CD14-positive monocyte (primary cell): ENCODE measurements at regions not wholly inside any gene's neighbourhood (a gene's known extent, or its start where the extent isn't known, plus 50 kb on each side); places are given as distances from the start of the nearest gene placed in this dataset.

Experiments
- DNase-seq, 3 donors: peaks; one replicate each; pipeline ENCODE4 v3.0.0-alpha.2; 2011 to 2022
- H2AFZ ChIP-seq: 2 replicates; pipeline ENCODE4 v1.6.0; 2012; ENCODE audit warnings: mild to moderate bottlenecking, low read depth, low read length, inconsistent platforms; ENCODE audit not compliant: insufficient read depth, poor library complexity, severe bottlenecking
- H3K27ac ChIP-seq, 2 donors: 1 replicate in 1 of 2; 2 replicates in 1 of 2; pipeline ENCODE4 v1.5.1; 2012 to 2013; ENCODE audit warnings: low read length in 2 of 2, control low read depth in 1 of 2, inconsistent platforms in 1 of 2, low read depth in 1 of 2, mild to moderate bottlenecking in 1 of 2
- H3K27me3 ChIP-seq, 2 donors: one replicate each; pipeline versions ENCODE4 v1.6.0 to v1.6.1; 2011 to 2013; ENCODE audit warnings: low read length in 2 of 2; ENCODE audit not compliant: control insufficient read depth in 2 of 2, insufficient read depth in 2 of 2
- H3K36me3 ChIP-seq, 2 donors: replicated peaks in 1 of 2; 1 replicate in 1 of 2; 2 replicates in 1 of 2; pipeline versions ENCODE4 v1.5.1 to v1.6.1; 2012 to 2013; ENCODE audit warnings: low read length in 2 of 2, control low read depth in 1 of 2, inconsistent platforms in 1 of 2, mild to moderate bottlenecking in 1 of 2; ENCODE audit not compliant: insufficient read depth in 2 of 2, control insufficient read depth in 1 of 2
- H3K4me1 ChIP-seq, 2 donors: 1 replicate in 1 of 2; 2 replicates in 1 of 2; pipeline versions ENCODE4 v1.5.1 to v1.6.1; 2012 to 2013; ENCODE audit warnings: low read length in 2 of 2, control low read depth in 1 of 2, inconsistent platforms in 1 of 2, mild to moderate bottlenecking in 1 of 2, moderate library complexity in 1 of 2; ENCODE audit not compliant: insufficient read depth in 2 of 2, control insufficient read depth in 1 of 2
- H3K4me2 ChIP-seq: replicated peaks from 2 replicates; pipeline ENCODE3; 2012; ENCODE audit warnings: low read length, moderate library complexity, mild to moderate bottlenecking; ENCODE audit not compliant: poor library complexity, severe bottlenecking; ENCODE audit errors: extremely low read depth
- H3K4me3 ChIP-seq, 3 experiments: fragments of 200-600 bp in 1 of 3; sonication (generic) in 1 of 3; replicated peaks in 1 of 3; 1 replicate in 2 of 3; 2 replicates in 1 of 3; pipeline ENCODE4 v1.5.1; 2011 to 2013; ENCODE audit warnings: low read length in 3 of 3, mild to moderate bottlenecking in 3 of 3, control low read depth in 2 of 3, low read depth in 2 of 3, inconsistent platforms in 1 of 3, moderate library complexity in 1 of 3
- H3K79me2 ChIP-seq: 2 replicates; pipeline ENCODE4 v1.6.0; 2012; ENCODE audit warnings: mild to moderate bottlenecking, control low read depth, inconsistent platforms, low read length, moderate library complexity; ENCODE audit not compliant: insufficient read depth
- H3K9ac ChIP-seq: 2 replicates; pipeline ENCODE4 v1.6.0; 2017; ENCODE audit warnings: low read length, mild to moderate bottlenecking; ENCODE audit not compliant: insufficient read depth, poor library complexity, severe bottlenecking
- H3K9me3 ChIP-seq, 2 donors: replicated peaks in 1 of 2; 1 replicate in 1 of 2; 2 replicates in 1 of 2; pipeline versions ENCODE4 v1.5.1 to v1.6.1; 2012 to 2013; ENCODE audit warnings: low read length in 2 of 2, control low read depth in 1 of 2; ENCODE audit not compliant: control insufficient read depth in 1 of 2, insufficient read depth in 1 of 2
- H4K20me1 ChIP-seq: 2 replicates; pipeline ENCODE4 v1.6.0; 2012; ENCODE audit warnings: mild to moderate bottlenecking, low read length, control low read depth, moderate library complexity; ENCODE audit not compliant: insufficient read depth
- H3K27ac Mint-ChIP-seq, 7 donors: one replicate each; pipeline ENCODE4 v1.8.0; 2020; ENCODE audit warnings: mild to moderate bottlenecking in 7 of 7, mixed read lengths in 7 of 7, moderate library complexity in 6 of 7, inconsistent platforms in 2 of 7
- H3K27me3 Mint-ChIP-seq, 3 donors: one replicate each; pipeline ENCODE4 v1.8.0; 2021 to 2022; ENCODE audit warnings: low read depth in 3 of 3, mild to moderate bottlenecking in 3 of 3, mixed read lengths in 3 of 3, moderate library complexity in 3 of 3, inconsistent platforms in 1 of 3
- H3K36me3 Mint-ChIP-seq, 2 donors: one replicate each; pipeline ENCODE4 v1.8.0; 2020; ENCODE audit warnings: mixed read lengths in 2 of 2, inconsistent platforms in 1 of 2, mild to moderate bottlenecking in 1 of 2
- H3K4me1 Mint-ChIP-seq: one replicate; pipeline ENCODE4 v1.8.0; 2020; ENCODE audit warnings: mild to moderate bottlenecking, mixed read lengths
- H3K4me3 Mint-ChIP-seq, 2 donors: one replicate each; pipeline ENCODE4 v1.8.0; 2020; ENCODE audit warnings: mild to moderate bottlenecking in 2 of 2, mixed read lengths in 2 of 2, moderate library complexity in 1 of 2
- H3K9me3 Mint-ChIP-seq, 7 donors: one replicate each; pipeline ENCODE4 v1.8.0; 2020 to 2022; ENCODE audit warnings: mixed read lengths in 7 of 7, mild to moderate bottlenecking in 6 of 7, moderate library complexity in 6 of 7, inconsistent platforms in 2 of 7
- CTCF ChIP-seq: fragments of 200-600 bp; IDR thresholded peaks from one replicate; pipeline ENCODE4 v1.8.0; 2022; ENCODE audit warnings: antibody characterized with exemption, mild to moderate bottlenecking
- WGBS: methylation state at CpG from one replicate; pipeline ENCODE4 v1.1.5; 2013; ENCODE audit warnings: missing lambda C conversion rate; ENCODE audit not compliant: insufficient coverage; 5-methylcytosine and 5-hydroxymethylcytosine counted together
- intact Hi-C, 2 donors: fragments of 100-400 bp; cut with micrococcal nuclease; formaldehyde crosslinking; loops; one replicate each; pipeline versions ENCODE4 v1.15.0 to v1.15.1; 2023

GRCh38 chr20:57008217-57008616, 258.2 kb downstream of the BMP7 start:
- Histone ChIP-seq H2AFZ (no peak overlapping the region), H3K4me2 (no peak overlapping the region), H3K9ac (no peak overlapping the region), H3K27me3 (peaks cover 0 to 7% of the 10 kb centered on the region in 2 donors), H3K79me2 (no peaks in the 10 kb centered on the region), H3K4me3 (no peak overlapping the region), H3K9me3 (no peaks in the 10 kb centered on the region), H3K36me3 (no peaks in the 10 kb centered on the region), H3K4me1 (no peaks in the 10 kb centered on the region), H3K27ac (no peak overlapping the region), H4K20me1 (no peaks in the 10 kb centered on the region)
- Mint-ChIP-seq H3K27me3 (peaks cover 20 to 38% (median 30%) of the 10 kb centered on the region in 3 donors), H3K4me3 (no peak overlapping the region), H3K9me3 (no peaks in the 10 kb centered on the region), H3K4me1 (no peaks in the 10 kb centered on the region), H3K36me3 (no peaks in the 10 kb centered on the region), H3K27ac (no peak overlapping the region)
- DNase-seq = no peak
- no peak for TF ChIP-seq CTCF
- WGBS = 92% methylated on average over 2 of the region's 3 CpGs
- intact Hi-C loops = no loop called here

GRCh38 chr20:57009355-57009754, 257.1 kb downstream of the BMP7 start:
- Histone ChIP-seq H3K27me3 (peaks cover 2 to 11% of the 10 kb centered on the region in 2 donors), H3K27ac (no peak overlapping the region), H3K9ac (no peak overlapping the region), H3K79me2 (no peaks in the 10 kb centered on the region), H4K20me1 (no peaks in the 10 kb centered on the region), H3K4me2 (no peak overlapping the region), H3K4me1 (no peaks in the 10 kb centered on the region), H3K9me3 (no peaks in the 10 kb centered on the region), H2AFZ (no peak overlapping the region), H3K36me3 (no peaks in the 10 kb centered on the region), H3K4me3 (no peak overlapping the region)
- WGBS = 78% methylated on average over 3 of the region's 3 CpGs
- intact Hi-C loops = no loop called here
- Mint-ChIP-seq H3K9me3 (peaks cover 0 to 5% (median 0%) of the 10 kb centered on the region in 7 donors), H3K27me3 (peaks cover 26 to 43% (median 35%) of the 10 kb centered on the region in 3 donors), H3K27ac (no peak overlapping the region), H3K4me1 (no peaks in the 10 kb centered on the region), H3K36me3 (no peaks in the 10 kb centered on the region), H3K4me3 (no peak overlapping the region)
- no peak for DNase-seq
- TF ChIP-seq CTCF = no peak
